ENCODE measurements at regions not wholly inside any gene's neighbourhood (a gene's known extent, or its start where the extent isn't known, plus 50 kb on each side); places are given as distances from the start of the nearest gene placed in this dataset.

GRCh38 chr7:88387368-88387767 is 80.7 kb upstream of the STEAP4 start (continued):
- TF ChIP-seq MYPOP (CRISPR knock-in tag; IDR thresholded peaks at IDR 0.05) (no peak), USF2 (IDR thresholded peaks at IDR 0.05; ENCODE audit: low read depth, low read length) (no peak), USF2 (CRISPR knock-in tag; IDR thresholded peaks at IDR 0.05; ENCODE audit: borderline replicate concordance) (no peak), SATB2 (CRISPR knock-in tag; IDR thresholded peaks at IDR 0.05) (no peak)

- no TSS peak for BruUV-seq (replicated peaks)
- H3K4me1 ChIP-seq (ENCODE audit: insufficient read depth, low read length), result no peaks in the 10 kb centered on the region
- H3K4me2 ChIP-seq (ENCODE audit: low read depth, low read length), result no peak overlapping the region
- ATAC-seq (no peak), FAIRE-seq (no peak), DNase-seq (ENCODE audit: low spot score) (no peak)
- H3K36me3 ChIP-seq (replicated peaks in 1 of 2; ENCODE audit: control insufficient read depth in 1 of 2, insufficient read depth in 2 of 2, low read length in 2 of 2), result no peaks in the 10 kb centered on the region
- no peak overlapping the region for H3K27ac ChIP-seq (ENCODE audit: extremely low read length, insufficient read depth, low read length)
- WGBS (ENCODE audit: low lambda C conversion rate), result under 1% methylated on average over 3 of the region's 3 CpGs
- H4K20me1 ChIP-seq (ENCODE audit: insufficient read depth, low read length), result no peaks in the 10 kb centered on the region
- in situ Hi-C loops (cut with HindIII; ENCODE audit: extremely low pct_ligation_motif_present, low pct_unique_long_range_greater_than_20kb) (no loop called here), intact Hi-C loops (cut with micrococcal nuclease; ENCODE audit: unreplicated experiment) (no loop called here)
- no peaks in the 10 kb centered on the region for H3K79me2 ChIP-seq (ENCODE audit: insufficient read depth, low read length)
- no peak overlapping the region for H2AFZ ChIP-seq (ENCODE audit: low read length)
- POLR2A ChIA-PET, result no interaction called here
- CTCF ChIA-PET (ENCODE audit: low intra/inter-chr PET ratio, low total read pairs), result no interaction called here
- H3K9ac ChIP-seq (ENCODE audit: insufficient read depth, low read depth, low read length), result no peak overlapping the region
- H3K4me3 ChIP-seq (replicated peaks in 1 of 3; ENCODE audit: insufficient read depth in 1 of 3, low read depth in 2 of 3, low read length in 3 of 3), result no peak overlapping the region
- no peaks in the 10 kb centered on the region for H3K27me3 ChIP-seq (ENCODE audit: control insufficient read depth in 1 of 2, insufficient read depth in 2 of 2, low read length in 2 of 2)
- no peaks in the 10 kb centered on the region for H3K9me3 ChIP-seq (ENCODE audit: low read length)
- no peak for TF ChIP-seq TEAD3 (CRISPR knock-in tag; optimal IDR thresholded peaks at IDR 0.05; ENCODE audit: borderline replicate concordance)
- no peak for TF ChIP-seq HNF1B (CRISPR knock-in tag; IDR thresholded peaks at IDR 0.05)
- no peak for TF ChIP-seq HOXA3 (CRISPR knock-in tag; IDR thresholded peaks at IDR 0.05)
- no peak for TF ChIP-seq ZSCAN12 (CRISPR knock-in tag; IDR thresholded peaks at IDR 0.05)
- TF ChIP-seq PRDM15 (CRISPR knock-in tag; IDR thresholded peaks at IDR 0.05), result no peak
- TF ChIP-seq TRAFD1 (CRISPR knock-in tag; IDR thresholded peaks at IDR 0.05; ENCODE audit: borderline replicate concordance), result no peak
- no peak for TF ChIP-seq SOX5 (CRISPR knock-in tag; IDR thresholded peaks at IDR 0.05; ENCODE audit: borderline replicate concordance)
Observed at GRCh38 chr7:88386665-88387156, 80.0 kb upstream of the STEAP4 start.
